ENCODE measurements at regions not wholly inside any gene's neighbourhood (a gene's known extent, or its start where the extent isn't known, plus 50 kb on each side); places are given as distances from the start of the nearest gene placed in this dataset.

- TF ChIP-seq RUNX3 (IDR thresholded peaks at IDR 0.05; ENCODE audit: low read length) = no peak
- no peak for TF ChIP-seq MAX (IDR thresholded peaks at IDR 0.05; ENCODE audit: low read depth, low read length)
Measured at GRCh38 chr7:47216439-47216838, 365.5 kb downstream of the TNS3 start (continued).

GRCh38 chr7:47215640-47216039 lies 366.3 kb downstream of the TNS3 start:
- Histone ChIP-seq H3K4me2 (ENCODE audit: control insufficient read depth, insufficient read depth) (no peak overlapping the region), H3K27ac (ENCODE audit: control insufficient read depth, insufficient read depth) (no peak overlapping the region), H3K4me3 (no peak overlapping the region), H4K20me1 (ENCODE audit: control insufficient read depth, insufficient read depth) (no peaks in the 10 kb centered on the region), H3K79me2 (ENCODE audit: control insufficient read depth, insufficient read depth, low read length) (no peaks in the 10 kb centered on the region), H3K4me1 (ENCODE audit: control insufficient read depth, insufficient read depth, low read length) (no peaks in the 10 kb centered on the region; the same call in 1 of the 2 replicates), H3K9me3 (replicated peaks; ENCODE audit: control insufficient read depth, insufficient read depth, low read length) (no peaks in the 10 kb centered on the region), H3K36me3 (ENCODE audit: control insufficient read depth in 2 of 2, insufficient read depth in 2 of 2, low read length in 1 of 2) (no peaks in the 10 kb centered on the region), H3K27me3 (replicated peaks in 1 of 2; ENCODE audit: control insufficient read depth in 2 of 2, insufficient read depth in 2 of 2, low read length in 1 of 2) (no peaks in the 10 kb centered on the region; a peak in 1 of 4 replicates), H2AFZ (ENCODE audit: control insufficient read depth, low read depth, low read length) (no peak overlapping the region), H3K9ac (ENCODE audit: control insufficient read depth, insufficient read depth, low read length) (no peak overlapping the region)
- BruUV-seq (replicated peaks) = no TSS peak
- ChIA-PET POLR2A (no interaction called here), RAD21 (ENCODE audit: unreplicated experiment) (no interaction called here), CTCF (no interaction called here), SMC1A (ENCODE audit: uncharacterized antibody, unreplicated experiment) (interaction anchor here (1.4 kb wide), 1 partner anchor 9 kb away, joined by 3 read pairs; no protein-coding TSS in a partner anchor)
- ATAC-seq = no peak
- 8% methylated on average over 7 of the region's 7 CpGs for WGBS (ENCODE audit: insufficient coverage, insufficient replicate concordance, low lambda C conversion rate, missing lambda C conversion rate)
- intact Hi-C loops (cut with micrococcal nuclease; ENCODE audit: unreplicated experiment) = no loop called here
- in situ Hi-C loops (cut with MboI) = no loop called here
- DNase-seq (ENCODE audit: low read depth, low spot score) = no peak
- no peak for TF ChIP-seq NFYB (IDR thresholded peaks at IDR 0.05; ENCODE audit: insufficient read depth, low read depth, low read length)
- TF ChIP-seq BHLHE40 (IDR thresholded peaks at IDR 0.05; ENCODE audit: borderline replicate concordance in 1 of 2, low read depth in 2 of 2, low read length in 1 of 2) = no peak
- no peak for TF ChIP-seq HDAC6 (IDR thresholded peaks at IDR 0.05; ENCODE audit: unreplicated experiment)
- TF ChIP-seq E4F1 (IDR thresholded peaks at IDR 0.05; ENCODE audit: borderline replicate concordance, partially characterized antibody) = no peak
- TF ChIP-seq TCF12 (IDR thresholded peaks at IDR 0.05; ENCODE audit: low read depth, low read length) = no peak
- no peak for TF ChIP-seq MLLT1 (IDR thresholded peaks at IDR 0.05)
- no peak for TF ChIP-seq SREBF2 (IDR thresholded peaks at IDR 0.05; ENCODE audit: low read length)
- TF ChIP-seq PAX8 (IDR thresholded peaks at IDR 0.05) = no peak
- no peak for TF ChIP-seq IRF4 (IDR thresholded peaks at IDR 0.05; ENCODE audit: low read depth, low read length)
- TF ChIP-seq GABPA (IDR thresholded peaks at IDR 0.05; ENCODE audit: low read depth) = no peak
- TF ChIP-seq BRCA1 (IDR thresholded peaks at IDR 0.05; ENCODE audit: low read depth, low read length) = no peak
- no peak for FAIRE-seq
